ENCODE measurements at regions not wholly inside any gene's neighbourhood (a gene's known extent, or its start where the extent isn't known, plus 50 kb on each side); places are given as distances from the start of the nearest gene placed in this dataset.
A peak's percentile ranks its signal among the peaks of the same experiment; 100 is the strongest.

- Histone ChIP-seq H3K4me2 (no peak overlapping the region), H3K27me3 (no peaks in the 10 kb centered on the region), H3K79me2 (ENCODE audit: low read depth) (no peaks in the 10 kb centered on the region), H3K4me3 (no peak overlapping the region), H3K9me3 (ENCODE audit: low read depth) (peaks cover 5% of the 10 kb centered on the region), H3K36me3 (no peaks in the 10 kb centered on the region), H3K4me1 (peaks cover 5% of the 10 kb centered on the region), H3K27ac (no peak overlapping the region), H2AFZ (replicated peaks) (peak overlapping the region; percentile 98), H3K9ac (no peak overlapping the region), H3F3A (ENCODE audit: low read depth) (no peaks in the 10 kb centered on the region), H4K20me1 (ENCODE audit: low read depth) (no peaks in the 10 kb centered on the region)
- TF ChIP-seq CTCF (IDR thresholded peaks at IDR 0.05) (peak; percentile 74), EZH2phosphoT487 (IDR thresholded peaks at IDR 0.05) (no peak)
- no peak overlapping the region for H3K4me3 Mint-ChIP-seq
- no peaks in the 10 kb centered on the region for H3K36me3 Mint-ChIP-seq
- H3K27ac Mint-ChIP-seq = no peak overlapping the region
- DNase-seq (ENCODE audit: low spot score) = peak; percentile 73
- peaks cover 14% of the 10 kb centered on the region for H3K9me3 Mint-ChIP-seq
- no peaks in the 10 kb centered on the region for H3K27me3 Mint-ChIP-seq (ENCODE audit: insufficient read depth, low read depth)
- H3K4me1 Mint-ChIP-seq = no peaks in the 10 kb centered on the region
Measured at GRCh38 chr1:101653482-101653946, 343.2 kb downstream of the OLFM3 start.

- no peak overlapping the region for H3K27ac ChIP-seq
- H3K4me2 ChIP-seq = no peak overlapping the region
- no peaks in the 10 kb centered on the region for H3K27me3 ChIP-seq
- H3K36me3 Mint-ChIP-seq = no peaks in the 10 kb centered on the region
- no peaks in the 10 kb centered on the region for H3K4me1 ChIP-seq
- no peak overlapping the region for H3K4me3 ChIP-seq
- H3K4me3 Mint-ChIP-seq = no peak overlapping the region
- peaks cover 5% of the 10 kb centered on the region for H3K9me3 Mint-ChIP-seq
- TF ChIP-seq EZH2 (IDR thresholded peaks at IDR 0.05) (no peak), EZH2phosphoT487 (IDR thresholded peaks at IDR 0.05) (no peak), CTCF (IDR thresholded peaks at IDR 0.05) (no peak)
- no peaks in the 10 kb centered on the region for H4K20me1 ChIP-seq (ENCODE audit: low read depth)
- H3K4me1 Mint-ChIP-seq = no peaks in the 10 kb centered on the region
- H3K36me3 ChIP-seq = no peaks in the 10 kb centered on the region
- no peaks in the 10 kb centered on the region for H3K27me3 Mint-ChIP-seq (ENCODE audit: insufficient read depth, low read depth)
- H3K27ac Mint-ChIP-seq = no peak overlapping the region
- no peaks in the 10 kb centered on the region for H3K79me2 ChIP-seq (ENCODE audit: low read depth)
- no peak overlapping the region for H3K9ac ChIP-seq
- H3F3A ChIP-seq (ENCODE audit: low read depth) = no peaks in the 10 kb centered on the region
- H3K9me3 ChIP-seq (ENCODE audit: low read depth) = no peaks in the 10 kb centered on the region
- DNase-seq (ENCODE audit: low spot score) = no peak
- H2AFZ ChIP-seq (replicated peaks) = no peak overlapping the region
Measured at GRCh38 chr1:101664726-101665125, 332.0 kb downstream of the OLFM3 start.

GRCh38 chr1:101667761-101668160 is 329.0 kb downstream of the OLFM3 start:
- no peaks in the 10 kb centered on the region for H3K27me3 Mint-ChIP-seq (ENCODE audit: insufficient read depth, low read depth)
- no peaks in the 10 kb centered on the region for H3K4me1 Mint-ChIP-seq
- Histone ChIP-seq H3K27me3 (no peaks in the 10 kb centered on the region), H3K4me2 (no peak overlapping the region), H3F3A (ENCODE audit: low read depth) (no peaks in the 10 kb centered on the region), H3K36me3 (no peaks in the 10 kb centered on the region), H3K27ac (no peak overlapping the region), H3K79me2 (ENCODE audit: low read depth) (no peaks in the 10 kb centered on the region), H3K4me1 (no peaks in the 10 kb centered on the region), H3K9ac (no peak overlapping the region), H3K4me3 (no peak overlapping the region), H3K9me3 (ENCODE audit: low read depth) (no peaks in the 10 kb centered on the region), H4K20me1 (ENCODE audit: low read depth) (no peaks in the 10 kb centered on the region), H2AFZ (replicated peaks) (no peak overlapping the region)
- H3K4me3 Mint-ChIP-seq = no peak overlapping the region
- no peak for DNase-seq (ENCODE audit: low spot score)
- H3K27ac Mint-ChIP-seq = no peak overlapping the region
- no peaks in the 10 kb centered on the region for H3K36me3 Mint-ChIP-seq
- TF ChIP-seq EZH2phosphoT487 (IDR thresholded peaks at IDR 0.05) = no peak
- TF ChIP-seq CTCF (IDR thresholded peaks at IDR 0.05) = no peak
- TF ChIP-seq EZH2 (IDR thresholded peaks at IDR 0.05) = no peak
- no peaks in the 10 kb centered on the region for H3K9me3 Mint-ChIP-seq

Data from neural progenitor cell (in vitro differentiated cells).